ENCODE measurements at regions not wholly inside any gene's neighbourhood (a gene's known extent, or its start where the extent isn't known, plus 50 kb on each side); places are given as distances from the start of the nearest gene placed in this dataset.
"Not testable (repeated sequence)": the region's sequence is repeated elsewhere in the genome, so short reads cannot be mapped to it uniquely, and the experiment has no call there.

- TF ChIP-seq CTCF (IDR thresholded peaks at IDR 0.05) = no peak
- Histone ChIP-seq H2AFZ (no peak overlapping the region), H3K4me1 (no peaks in the 10 kb centered on the region), H3K79me2 (no peaks in the 10 kb centered on the region), H3K36me3 (ENCODE audit: control insufficient read depth, insufficient read depth, low read length) (no peaks in the 10 kb centered on the region), H3K9ac (no peak overlapping the region), H3K4me3 (ENCODE audit: low read depth, low read length) (no peak overlapping the region), H3K27me3 (ENCODE audit: control insufficient read depth, insufficient read depth, low read length) (no peaks in the 10 kb centered on the region), H3K27ac (no peak overlapping the region), H3K9me3 (ENCODE audit: control insufficient read depth, low read length) (no peaks in the 10 kb centered on the region), H3K4me2 (ENCODE audit: low read length) (no peak overlapping the region)
Observed at GRCh38 chr5:23419115-23419514, 88.3 kb upstream of the PRDM9 start.

DNA sequence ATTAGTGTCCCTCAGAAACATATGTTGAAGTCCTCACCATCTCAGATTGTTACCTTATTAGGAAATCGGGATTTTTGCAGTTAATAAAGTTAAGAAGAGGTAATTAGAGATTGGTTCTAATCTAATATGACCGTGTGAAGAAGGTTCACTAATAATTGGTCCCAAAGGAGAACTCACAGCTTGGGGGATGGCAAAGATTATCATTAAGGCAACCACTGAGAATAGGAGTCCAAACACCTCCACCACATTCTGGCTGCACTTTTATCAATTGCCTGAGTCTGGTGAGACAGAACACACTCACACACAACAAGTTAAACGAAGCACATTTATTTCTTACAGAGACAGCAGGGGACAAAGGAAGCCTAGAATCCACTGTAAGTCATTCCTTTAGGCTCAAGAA is 94.9 kb upstream of the PRDM9 start:
- no peaks in the 10 kb centered on the region for H3K27me3 ChIP-seq (ENCODE audit: control insufficient read depth, insufficient read depth, low read length)
- H3K4me1 ChIP-seq = no peaks in the 10 kb centered on the region
- no peak overlapping the region for H3K27ac ChIP-seq
- H3K9ac ChIP-seq = no peak overlapping the region
- TF ChIP-seq CTCF (IDR thresholded peaks at IDR 0.05) = no peak
- no peaks in the 10 kb centered on the region for H3K79me2 ChIP-seq
- no peaks in the 10 kb centered on the region for H3K36me3 ChIP-seq (ENCODE audit: control insufficient read depth, insufficient read depth, low read length)
- H3K4me3 ChIP-seq (ENCODE audit: low read depth, low read length) = no peak overlapping the region
- H2AFZ ChIP-seq = no peak overlapping the region
- H3K9me3 ChIP-seq (ENCODE audit: control insufficient read depth, low read length) = no peaks in the 10 kb centered on the region
- H3K4me2 ChIP-seq (ENCODE audit: low read length) = no peak overlapping the region

DNA sequence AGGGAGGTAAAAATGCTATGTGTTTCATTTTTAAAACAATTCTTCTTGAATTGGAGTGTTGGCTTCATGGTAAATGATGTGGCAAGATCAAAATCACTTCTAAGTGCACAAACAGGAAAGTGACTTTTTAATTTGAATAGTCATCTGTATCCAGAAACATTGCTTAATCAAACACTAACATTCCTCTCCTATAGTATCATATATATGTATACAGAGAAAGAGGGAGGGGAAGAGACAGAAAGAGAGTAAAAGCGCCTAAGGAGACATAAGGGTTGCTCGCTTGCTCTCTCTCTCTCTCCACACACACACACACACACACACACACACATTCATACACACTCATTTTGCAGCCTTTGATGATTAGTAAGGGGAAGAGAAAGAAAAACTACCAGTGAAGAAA is 95.4 kb upstream of the PRDM9 start:
- no peaks in the 10 kb centered on the region for H3K79me2 ChIP-seq
- no peaks in the 10 kb centered on the region for H3K27me3 ChIP-seq (ENCODE audit: control insufficient read depth, insufficient read depth, low read length)
- no peak overlapping the region for H2AFZ ChIP-seq
- no peaks in the 10 kb centered on the region for H3K9me3 ChIP-seq (ENCODE audit: control insufficient read depth, low read length)
- no peak overlapping the region for H3K9ac ChIP-seq
- H3K4me2 ChIP-seq (ENCODE audit: low read length) = no peak overlapping the region
- no peaks in the 10 kb centered on the region for H3K36me3 ChIP-seq (ENCODE audit: control insufficient read depth, insufficient read depth, low read length)
- H3K4me1 ChIP-seq = no peaks in the 10 kb centered on the region
- no peak for TF ChIP-seq CTCF (IDR thresholded peaks at IDR 0.05)
- H3K4me3 ChIP-seq (ENCODE audit: low read depth, low read length) = no peak overlapping the region
- no peak overlapping the region for H3K27ac ChIP-seq

- H3K36me3 ChIP-seq (ENCODE audit: control insufficient read depth, insufficient read depth, low read length) = no peaks in the 10 kb centered on the region
- H3K27ac ChIP-seq = no peak overlapping the region
- H3K9ac ChIP-seq = no peak overlapping the region
- H3K4me2 ChIP-seq (ENCODE audit: low read length) = no peak overlapping the region
- H3K9me3 ChIP-seq (ENCODE audit: control insufficient read depth, low read length) = no peaks in the 10 kb centered on the region
- TF ChIP-seq CTCF (IDR thresholded peaks at IDR 0.05) = no peak
- no peak overlapping the region for H3K4me3 ChIP-seq (ENCODE audit: low read depth, low read length)
- no peaks in the 10 kb centered on the region for H3K27me3 ChIP-seq (ENCODE audit: control insufficient read depth, insufficient read depth, low read length)
- H3K4me1 ChIP-seq = no peaks in the 10 kb centered on the region
- no peak overlapping the region for H2AFZ ChIP-seq
- H3K79me2 ChIP-seq = no peaks in the 10 kb centered on the region
Observed at GRCh38 chr5:23411200-23411599, 96.2 kb upstream of the PRDM9 start.

- H3K79me2 ChIP-seq; H3K4me3 ChIP-seq (ENCODE audit: low read depth, low read length); H3K9ac ChIP-seq; H3K9me3 ChIP-seq (ENCODE audit: control insufficient read depth, low read length); H3K4me2 ChIP-seq (ENCODE audit: low read length); H3K27ac ChIP-seq; H2AFZ ChIP-seq; H3K36me3 ChIP-seq (ENCODE audit: control insufficient read depth, insufficient read depth, low read length); H3K4me1 ChIP-seq; H3K27me3 ChIP-seq (ENCODE audit: control insufficient read depth, insufficient read depth, low read length): not testable (repeated sequence)
Observed at GRCh38 chr5:23410775-23411174, 96.6 kb upstream of the PRDM9 start.
